Fibroblast of pulmonary artery (primary cell): ENCODE measurements at regions not wholly inside any gene's neighbourhood (a gene's known extent, or its start where the extent isn't known, plus 50 kb on each side); places are given as distances from the start of the nearest gene placed in this dataset.

ENCODE experiments used
- DNase-seq: peaks from one replicate; pipeline ENCODE4 v3.0.0-alpha.2; 2010; ENCODE audit warnings: low read depth
- H3K4me3 ChIP-seq: replicated peaks from 2 replicates; pipeline ENCODE4 v1.5.1; 2011; ENCODE audit warnings: low read depth, mild to moderate bottlenecking, control low read depth, low read length, moderate library complexity
- CTCF ChIP-seq: IDR thresholded peaks from 2 replicates; pipeline ENCODE4 v1.5.1; 2011; ENCODE audit warnings: mild to moderate bottlenecking, control low read depth, low read length, inconsistent platforms; ENCODE audit errors: missing control alignments

GRCh38 chr13:64423467-64423866, 2806.7 kb downstream of the PCDH9 start:
- TF ChIP-seq CTCF: no peak
- no peak overlapping the region for H3K4me3 ChIP-seq
- DNase-seq: no peak

GRCh38 chr13:64420181-64420580, 2810.0 kb downstream of the PCDH9 start:
- no peak overlapping the region for H3K4me3 ChIP-seq
- no peak for TF ChIP-seq CTCF
- DNase-seq: no peak

- TF ChIP-seq CTCF: no peak
- DNase-seq: no peak
- H3K4me3 ChIP-seq: no peak overlapping the region
These were observed 2812.6 kb downstream of the PCDH9 start for GRCh38 chr13:64417581-64417980.

- peak; percentile 11 for DNase-seq
- no peak for TF ChIP-seq CTCF
- no peak overlapping the region for H3K4me3 ChIP-seq
These were observed 2815.8 kb downstream of the PCDH9 start for GRCh38 chr13:64414381-64414780.

GRCh38 chr13:64413529-64413928, 2816.6 kb downstream of the PCDH9 start:
- no peak for DNase-seq
- TF ChIP-seq CTCF: no peak
- no peak overlapping the region for H3K4me3 ChIP-seq

GRCh38 chr13:64410276-64411053, 2819.7 kb downstream of the PCDH9 start:
- DNase-seq: no peak
- H3K4me3 ChIP-seq: no peak overlapping the region
- TF ChIP-seq CTCF: no peak

GRCh38 chr13:64397701-64398100, 2832.4 kb downstream of the PCDH9 start:
- no peak overlapping the region for H3K4me3 ChIP-seq
- TF ChIP-seq CTCF: no peak
- peak; percentile 5 for DNase-seq
